HFF-Myc (cell line): ENCODE measurements at regions not wholly inside any gene's neighbourhood (a gene's known extent, or its start where the extent isn't known, plus 50 kb on each side); places are given as distances from the start of the nearest gene placed in this dataset.
"Not testable (repeated sequence)": the region's sequence is repeated elsewhere in the genome, so short reads cannot be mapped to it uniquely, and the experiment has no call there.

Experiments
- DNase-seq: peaks from one replicate; pipeline ENCODE4 v3.0.0-alpha.2; 2011; ENCODE audit warnings: low read depth; ENCODE audit errors: extremely low read depth
- H3K4me3 ChIP-seq: replicated peaks from 2 replicates; pipeline ENCODE4 v1.5.1; 2011; ENCODE audit warnings: low read depth, mild to moderate bottlenecking, control low read depth, low read length
- CTCF ChIP-seq: IDR thresholded peaks from 2 replicates; pipeline ENCODE4 v1.5.1; 2012; ENCODE audit warnings: mild to moderate bottlenecking, low read depth, low read length, control low read depth; ENCODE audit errors: missing control alignments

- DNase-seq, result no peak
- TF ChIP-seq CTCF, result no peak
- H3K4me3 ChIP-seq, result no peak overlapping the region
Measured at GRCh38 chrX:77298790-77299189, 148.4 kb upstream of the FGF16 start.

- no peak overlapping the region for H3K4me3 ChIP-seq
- no peak for DNase-seq
- TF ChIP-seq CTCF, result no peak
Measured at GRCh38 chrX:77299549-77299948, 147.6 kb upstream of the FGF16 start.

GRCh38 chrX:77342004-77342403, 105.2 kb upstream of the FGF16 start:
- DNase-seq, result no peak
- no peak for TF ChIP-seq CTCF
- no peak overlapping the region for H3K4me3 ChIP-seq

- DNase-seq, result no peak
- H3K4me3 ChIP-seq, result no peak overlapping the region
- no peak for TF ChIP-seq CTCF
Measured at GRCh38 chrX:77346859-77347258, 100.3 kb upstream of the FGF16 start.

GRCh38 chrX:77347572-77347971, 99.6 kb upstream of the FGF16 start:
- no peak for TF ChIP-seq CTCF
- no peak overlapping the region for H3K4me3 ChIP-seq
- DNase-seq, result no peak

- no peak for DNase-seq
- no peak overlapping the region for H3K4me3 ChIP-seq
- no peak for TF ChIP-seq CTCF
Measured at GRCh38 chrX:77389891-77390290, 57.3 kb upstream of the FGF16 start.

- H3K4me3 ChIP-seq, DNase-seq: not testable (repeated sequence)
Measured at GRCh38 chrX:77390365-77390764, 56.8 kb upstream of the FGF16 start.
